ENCODE measurements at regions not wholly inside any gene's neighbourhood (a gene's known extent, or its start where the extent isn't known, plus 50 kb on each side); places are given as distances from the start of the nearest gene placed in this dataset.
A peak's percentile ranks its signal among the peaks of the same experiment; 100 is the strongest.

- TF ChIP-seq E2F6 (IDR thresholded peaks at IDR 0.05; ENCODE audit: borderline replicate concordance in 1 of 2, extremely low read depth in 1 of 2, insufficient read depth in 1 of 2, insufficient read length in 1 of 2, low read depth in 1 of 2, low read length in 1 of 2, poor library complexity in 1 of 2, severe bottlenecking in 1 of 2) (no peak), VEZF1 (CRISPR knock-in tag; IDR thresholded peaks at IDR 0.05) (no peak), MIER1 (IDR thresholded peaks at IDR 0.05; ENCODE audit: low read depth) (no peak), KLF13 (tag; IDR thresholded peaks at IDR 0.05; ENCODE audit: borderline replicate concordance, low read depth) (peak; percentile 45; the same call in 1 of the 2 replicates), XRCC4 (IDR thresholded peaks at IDR 0.05; ENCODE audit: extremely low read depth, insufficient read depth, insufficient read length) (no peak), CBFA2T3 (IDR thresholded peaks at IDR 0.05) (peak; percentile 85), ADNP (tag; IDR thresholded peaks at IDR 0.05) (no peak), ZBTB7A (IDR thresholded peaks at IDR 0.05; ENCODE audit: borderline replicate concordance, control insufficient read depth, low read depth, low read length) (no peak), CSDE1 (IDR thresholded peaks at IDR 0.05) (no peak), NCOR1 (IDR thresholded peaks at IDR 0.05) (peak; percentile 66), CBX2 (IDR thresholded peaks at IDR 0.05; ENCODE audit: insufficient read depth, low read length, poor library complexity, severe bottlenecking) (no peak), MAX (CRISPR knock-in tag; IDR thresholded peaks at IDR 0.05) (no peak), RNF219 (CRISPR knock-in tag; IDR thresholded peaks at IDR 0.05) (no peak), ZNF263 (CRISPR knock-in tag; IDR thresholded peaks at IDR 0.05; ENCODE audit: borderline replicate concordance) (no peak), ZBTB17 (CRISPR knock-in tag; IDR thresholded peaks at IDR 0.05) (no peak), MXD1 (CRISPR knock-in tag; IDR thresholded peaks at IDR 0.05; ENCODE audit: borderline replicate concordance, poor library complexity, severe bottlenecking) (no peak), GTF2F1 (IDR thresholded peaks at IDR 0.05; ENCODE audit: low read depth, low read length) (no peak), MCM2 (IDR thresholded peaks at IDR 0.05; ENCODE audit: low read depth) (no peak), IRF1 (CRISPR knock-in tag; IDR thresholded peaks at IDR 0.05; ENCODE audit: borderline replicate concordance) (no peak), ZNF561 (CRISPR knock-in tag; conservative IDR thresholded peaks at IDR 0.05) (no peak), PHB2 (IDR thresholded peaks at IDR 0.05; ENCODE audit: low read depth) (no peak)
Measured at GRCh38 chr3:152595975-152596821, 238.7 kb upstream of the P2RY1 start (continued).

All from K562 (cell line).